ENCODE measurements at regions not wholly inside any gene's neighbourhood (a gene's known extent, or its start where the extent isn't known, plus 50 kb on each side); places are given as distances from the start of the nearest gene placed in this dataset.

DNA sequence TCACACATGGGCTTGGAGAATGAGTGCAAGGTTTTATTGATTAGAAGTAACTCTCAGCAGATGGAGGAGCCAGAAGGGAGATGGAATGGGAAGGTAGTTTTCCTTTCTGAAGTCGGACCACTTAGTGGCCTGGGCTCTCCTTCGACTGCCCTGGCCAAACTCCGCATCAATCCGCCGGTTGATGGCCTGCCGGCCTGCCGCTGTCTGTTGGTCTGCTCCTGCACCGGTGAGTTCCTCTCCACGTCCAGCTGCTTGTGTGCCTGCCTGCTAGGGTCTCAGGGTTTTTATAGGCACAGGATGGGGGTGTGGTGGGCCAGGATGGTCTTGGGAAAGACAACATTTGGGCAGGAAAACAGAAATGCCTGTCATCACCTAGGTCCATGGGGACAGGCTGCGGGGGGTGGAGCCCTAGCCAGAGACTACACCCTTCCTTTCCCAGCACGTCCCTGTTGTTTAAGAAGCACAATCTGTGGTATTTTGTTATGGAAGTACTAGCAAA is 837.0 kb downstream of the PDCD6IP start:
- H2AFZ ChIP-seq (ENCODE audit: insufficient read depth, low read length, poor library complexity) = no peak overlapping the region
- no CpG with 5 or more reads among the region's 11 CpGs for WGBS (ENCODE audit: extremely low coverage, insufficient coverage, insufficient read length)

DNA sequence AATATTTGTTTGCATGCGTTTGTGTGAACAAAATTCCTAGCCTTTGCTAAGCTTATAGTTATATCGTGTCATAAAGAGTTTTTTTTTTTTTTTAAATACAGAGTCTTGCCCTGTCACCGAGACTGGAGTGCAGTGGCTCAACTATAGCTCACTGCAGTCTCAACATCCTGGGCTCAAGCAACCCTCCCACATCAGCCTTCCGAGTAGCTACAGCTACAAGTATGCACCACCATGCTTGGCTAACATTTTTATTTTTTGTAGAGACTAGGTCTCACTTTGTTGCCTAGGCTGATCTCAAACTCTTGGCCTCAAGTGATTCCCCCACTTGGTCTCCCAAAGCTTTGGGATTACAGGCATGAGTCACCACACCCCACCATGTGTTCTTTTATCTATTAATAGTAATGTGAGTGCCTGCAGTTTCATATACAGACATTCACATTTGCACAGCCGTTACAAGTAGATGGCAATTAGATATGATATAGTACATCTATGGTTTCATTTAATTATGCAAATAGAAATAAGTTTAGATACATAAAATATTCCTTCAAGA is 848.6 kb downstream of the PDCD6IP start:
- H2AK5ac ChIP-seq (ENCODE audit: low read length) = no peak overlapping the region
- H3K4ac ChIP-seq (ENCODE audit: low read depth, low read length) = no peak overlapping the region
- H3K9ac ChIP-seq (ENCODE audit: low read length) = no peak overlapping the region
- WGBS (ENCODE audit: extremely low coverage, insufficient coverage, insufficient read length) = no CpG with 5 or more reads among the region's 5 CpGs
- DNase-seq = no peak
- H2BK5ac ChIP-seq (ENCODE audit: low read depth, low read length, poor library complexity) = no peak overlapping the region
- no peak overlapping the region for H3K27ac ChIP-seq (ENCODE audit: low read depth, low read length)
- H2BK120ac ChIP-seq (ENCODE audit: insufficient read depth, low read length, poor library complexity) = no peak overlapping the region
- H3K4me2 ChIP-seq (ENCODE audit: low read length) = no peak overlapping the region
- H3K4me3 ChIP-seq (ENCODE audit: low read depth, low read length) = no peak overlapping the region
- H3K9me3 ChIP-seq (ENCODE audit: insufficient read depth, low read depth, low read length) = no peaks in the 10 kb centered on the region
- H3K14ac ChIP-seq (ENCODE audit: low read length) = no peak overlapping the region
- no peak overlapping the region for H4K8ac ChIP-seq (ENCODE audit: low read depth, low read length)
- no peak overlapping the region for H4K91ac ChIP-seq (ENCODE audit: low read depth, low read length)
- no peaks in the 10 kb centered on the region for H3K27me3 ChIP-seq (ENCODE audit: insufficient read depth, low read length)
- H3K23ac ChIP-seq (ENCODE audit: low read length) = no peak overlapping the region
- H3K18ac ChIP-seq (ENCODE audit: low read length) = no peak overlapping the region
- no peaks in the 10 kb centered on the region for H3K4me1 ChIP-seq (ENCODE audit: control insufficient read depth in 1 of 2, insufficient read depth in 2 of 2, low read length in 2 of 2)
- no peaks in the 10 kb centered on the region for H3K79me1 ChIP-seq (ENCODE audit: low read length)
- no peak overlapping the region for H2AFZ ChIP-seq (ENCODE audit: insufficient read depth, low read length, poor library complexity)
- no peak overlapping the region for H4K12ac ChIP-seq (ENCODE audit: low read depth, low read length)
- H2BK12ac ChIP-seq (ENCODE audit: low read length) = no peak overlapping the region
- H3K36me3 ChIP-seq (ENCODE audit: control insufficient read depth in 1 of 2, insufficient read depth in 2 of 2, low read length in 2 of 2) = no peaks in the 10 kb centered on the region
- H3K79me2 ChIP-seq (ENCODE audit: control insufficient read depth, insufficient read depth, low read length, poor library complexity) = no peaks in the 10 kb centered on the region

More for the DNA sequence above, 837.0 kb downstream of the PDCD6IP start:
- Histone ChIP-seq H3K9me3 (ENCODE audit: insufficient read depth, low read depth, low read length) (no peaks in the 10 kb centered on the region), H3K4ac (ENCODE audit: low read depth, low read length) (no peak overlapping the region), H3K79me1 (ENCODE audit: low read length) (no peaks in the 10 kb centered on the region), H3K4me2 (ENCODE audit: low read length) (no peak overlapping the region), H3K36me3 (ENCODE audit: control insufficient read depth in 1 of 2, insufficient read depth in 2 of 2, low read length in 2 of 2) (no peaks in the 10 kb centered on the region), H3K4me3 (ENCODE audit: low read depth, low read length) (no peak overlapping the region), H4K12ac (ENCODE audit: low read depth, low read length) (no peak overlapping the region), H3K4me1 (ENCODE audit: control insufficient read depth in 1 of 2, insufficient read depth in 2 of 2, low read length in 2 of 2) (no peaks in the 10 kb centered on the region), H3K27ac (ENCODE audit: low read depth, low read length) (no peak overlapping the region), H2AK5ac (ENCODE audit: low read length) (no peak overlapping the region), H3K18ac (ENCODE audit: low read length) (no peak overlapping the region), H3K14ac (ENCODE audit: low read length) (no peak overlapping the region), H3K27me3 (ENCODE audit: insufficient read depth, low read length) (no peaks in the 10 kb centered on the region), H3K23ac (ENCODE audit: low read length) (no peak overlapping the region), H2BK120ac (ENCODE audit: insufficient read depth, low read length, poor library complexity) (no peak overlapping the region), H4K91ac (ENCODE audit: low read depth, low read length) (no peak overlapping the region), H3K79me2 (ENCODE audit: control insufficient read depth, insufficient read depth, low read length, poor library complexity) (no peaks in the 10 kb centered on the region), H3K9ac (ENCODE audit: low read length) (no peak overlapping the region), H4K8ac (ENCODE audit: low read depth, low read length) (no peak overlapping the region), H2BK12ac (ENCODE audit: low read length) (no peak overlapping the region), H2BK5ac (ENCODE audit: low read depth, low read length, poor library complexity) (no peak overlapping the region)
- no peak for DNase-seq

DNA sequence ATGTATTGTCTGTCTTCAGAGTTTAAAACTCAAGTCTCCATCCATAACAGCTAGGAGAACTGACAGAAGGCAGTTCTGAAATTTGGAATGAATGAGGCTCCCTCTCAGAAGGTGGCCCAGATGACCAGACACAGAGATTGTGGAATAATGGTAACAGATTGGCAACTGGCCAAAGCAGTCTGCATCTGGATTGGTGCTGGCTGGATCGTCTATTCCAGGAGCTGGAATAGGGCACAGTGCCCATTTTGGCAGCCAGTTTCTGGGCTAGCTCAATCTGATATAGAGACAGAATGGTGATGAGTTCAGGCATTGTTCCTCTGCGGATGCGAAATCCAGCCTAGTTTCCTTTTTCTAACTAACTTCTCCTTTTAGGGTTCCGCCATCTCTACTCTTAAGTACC is 851.7 kb downstream of the PDCD6IP start:
- no CpG with 5 or more reads among the region's 4 CpGs for WGBS (ENCODE audit: extremely low coverage, insufficient coverage, insufficient read length)
- Histone ChIP-seq H2AK5ac (ENCODE audit: low read length) (no peak overlapping the region), H3K27me3 (ENCODE audit: insufficient read depth, low read length) (no peaks in the 10 kb centered on the region), H2AFZ (ENCODE audit: insufficient read depth, low read length, poor library complexity) (no peak overlapping the region), H3K4me2 (ENCODE audit: low read length) (no peak overlapping the region), H2BK5ac (ENCODE audit: low read depth, low read length, poor library complexity) (no peak overlapping the region), H3K9ac (ENCODE audit: low read length) (no peak overlapping the region), H3K9me3 (ENCODE audit: insufficient read depth, low read depth, low read length) (no peaks in the 10 kb centered on the region), H4K8ac (ENCODE audit: low read depth, low read length) (no peak overlapping the region), H3K4ac (ENCODE audit: low read depth, low read length) (no peak overlapping the region), H4K12ac (ENCODE audit: low read depth, low read length) (no peak overlapping the region), H3K4me1 (ENCODE audit: control insufficient read depth in 1 of 2, insufficient read depth in 2 of 2, low read length in 2 of 2) (no peaks in the 10 kb centered on the region), H3K36me3 (ENCODE audit: control insufficient read depth in 1 of 2, insufficient read depth in 2 of 2, low read length in 2 of 2) (no peaks in the 10 kb centered on the region), H3K27ac (ENCODE audit: low read depth, low read length) (no peak overlapping the region), H3K4me3 (ENCODE audit: low read depth, low read length) (no peak overlapping the region), H2BK120ac (ENCODE audit: insufficient read depth, low read length, poor library complexity) (no peak overlapping the region), H3K18ac (ENCODE audit: low read length) (no peak overlapping the region), H3K14ac (ENCODE audit: low read length) (no peak overlapping the region), H2BK12ac (ENCODE audit: low read length) (no peak overlapping the region), H3K79me2 (ENCODE audit: control insufficient read depth, insufficient read depth, low read length, poor library complexity) (no peaks in the 10 kb centered on the region), H3K23ac (ENCODE audit: low read length) (no peak overlapping the region), H4K91ac (ENCODE audit: low read depth, low read length) (no peak overlapping the region), H3K79me1 (ENCODE audit: low read length) (no peaks in the 10 kb centered on the region)
- DNase-seq = no peak

DNA sequence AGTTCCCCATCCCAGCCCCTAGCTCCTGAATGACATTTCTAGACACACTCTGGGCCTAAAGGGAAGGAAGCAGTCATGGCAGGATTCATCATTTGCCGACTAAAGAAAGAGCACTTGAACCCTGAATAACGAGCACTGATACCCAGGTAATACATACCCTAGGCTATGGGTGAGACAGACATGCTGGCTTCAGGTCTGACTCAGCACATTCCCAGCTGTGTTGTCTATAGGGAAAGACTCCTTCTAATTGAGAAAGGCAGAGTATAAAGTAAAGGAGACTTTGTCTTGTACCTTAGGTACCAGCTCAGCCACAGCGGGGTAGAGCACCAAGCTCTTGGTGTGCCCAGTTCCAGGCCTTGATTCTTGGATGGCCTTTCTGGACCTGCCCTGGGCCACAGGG is 870.5 kb downstream of the PDCD6IP start:
- WGBS (ENCODE audit: extremely low coverage, insufficient coverage, insufficient read length) = no CpG with 5 or more reads among the region's 3 CpGs
- peak; percentile 66 to 74 for DNase-seq
- H4K12ac ChIP-seq (ENCODE audit: low read depth, low read length) = no peak overlapping the region

More for the DNA sequence above, 870.5 kb downstream of the PDCD6IP start:
- H3K36me3 ChIP-seq (ENCODE audit: control insufficient read depth in 1 of 2, insufficient read depth in 2 of 2, low read length in 2 of 2) = no peaks in the 10 kb centered on the region
- H3K79me2 ChIP-seq (ENCODE audit: control insufficient read depth, insufficient read depth, low read length, poor library complexity) = no peaks in the 10 kb centered on the region
- no peak overlapping the region for H3K23ac ChIP-seq (ENCODE audit: low read length)
- peak overlapping the region; percentile 53 for H3K14ac ChIP-seq (ENCODE audit: low read length)
- no peak overlapping the region for H3K4me2 ChIP-seq (ENCODE audit: low read length)
- peak overlapping the region; percentile 13 for H4K8ac ChIP-seq (ENCODE audit: low read depth, low read length)
- H2BK12ac ChIP-seq (ENCODE audit: low read length) = peak overlapping the region; percentile 27
- H3K4ac ChIP-seq (ENCODE audit: low read depth, low read length) = no peak overlapping the region
- H3K4me3 ChIP-seq (ENCODE audit: low read depth, low read length) = no peak overlapping the region
- H2BK5ac ChIP-seq (ENCODE audit: low read depth, low read length, poor library complexity) = peak overlapping the region; percentile 18
- H3K27me3 ChIP-seq (ENCODE audit: insufficient read depth, low read length) = no peaks in the 10 kb centered on the region
- H3K18ac ChIP-seq (ENCODE audit: low read length) = no peak overlapping the region
- H3K4me1 ChIP-seq (ENCODE audit: control insufficient read depth in 1 of 2, insufficient read depth in 2 of 2, low read length in 2 of 2) = peaks cover 6 to 11% of the 10 kb centered on the region in 2 experiments
- peak overlapping the region; percentile 30 for H2BK120ac ChIP-seq (ENCODE audit: insufficient read depth, low read length, poor library complexity)
- peak overlapping the region; percentile 12 for H2AFZ ChIP-seq (ENCODE audit: insufficient read depth, low read length, poor library complexity)
- H2AK5ac ChIP-seq (ENCODE audit: low read length) = peak overlapping the region; percentile 62
- H3K79me1 ChIP-seq (ENCODE audit: low read length) = peaks cover 4% of the 10 kb centered on the region
- no peaks in the 10 kb centered on the region for H3K9me3 ChIP-seq (ENCODE audit: insufficient read depth, low read depth, low read length)
- H3K27ac ChIP-seq (ENCODE audit: low read depth, low read length) = peak overlapping the region; percentile 42
- peak overlapping the region; percentile 59 for H4K91ac ChIP-seq (ENCODE audit: low read depth, low read length)
- no peak overlapping the region for H3K9ac ChIP-seq (ENCODE audit: low read length)

Measured in trophoblast cell (in vitro differentiated cells and primary cell).